K562 (cell line): ENCODE measurements at regions not wholly inside any gene's neighbourhood (a gene's known extent, or its start where the extent isn't known, plus 50 kb on each side); places are given as distances from the start of the nearest gene placed in this dataset.

Source experiments
- ATAC-seq: fragments of 200-7000 bp; cut with Tn5 transposase; 3 replicates; pipeline ENCODE4 v1.9.1; 2020; ENCODE audit warnings: moderate library complexity
- BruUV-seq: library from RNA; stranded (reverse); fragments of 400-500 nt; replicated peaks from 2 replicates; lab custom pipeline; 2021; lab: Mats Ljungman, UMichigan
- CTCF ChIA-PET: fragments of 300-600 bp; formaldehyde crosslinking; extraction: SDS; loops from one replicate; lab custom pipeline; 2021; ENCODE audit warnings: low intra/inter-chr PET ratio; lab: Yijun Ruan, JAX
- POLR2A ChIA-PET: fragments of 300-600, 350-650 bp; sonication (Branson Sonifier 250); formaldehyde crosslinking; extraction: SDS; loops from one replicate; lab custom pipeline; 2021; ENCODE audit warnings: antibody characterized with exemption, inconsistent platforms; lab: Yijun Ruan, JAX
- DNase-seq, 4 experiments: peaks; one replicate each; pipeline versions ENCODE4 v3.0.0 to v3.0.0-alpha.2; 2011 to 2018; ENCODE audit warnings: low spot score in 3 of 4, mixed read lengths in 3 of 4; ENCODE audit errors: extremely low read depth in 1 of 4
- FAIRE-seq: peaks from 2 replicates; lab custom pipeline; 2011; peaks lifted over from hg19 to GRCh38; lab: Jason Lieb, UNC
- H2AFZ ChIP-seq: 2 replicates; pipeline ENCODE4 v1.6.0; 2011; ENCODE audit warnings: low read depth, low read length, control low read depth, inconsistent platforms
- H3K27ac ChIP-seq: fragments of 200-600 bp; 3 replicates; pipeline ENCODE4 v1.8.0; 2011; ENCODE audit warnings: low read depth, mild to moderate bottlenecking, control low read depth, inconsistent platforms, low read length, moderate library complexity, mixed read lengths; ENCODE audit errors: extremely low read depth
- H3K27me3 ChIP-seq, 2 experiments: fragments of 300-600 bp in 1 of 2; 2 replicates in 1 of 2; 3 replicates in 1 of 2; pipeline versions ENCODE4 v1.6.0 to v1.8.0; 2011; ENCODE audit warnings: inconsistent platforms in 2 of 2, low read length in 2 of 2, mild to moderate bottlenecking in 1 of 2, mixed read lengths in 1 of 2, moderate library complexity in 1 of 2; ENCODE audit not compliant: control insufficient read depth in 2 of 2, insufficient read depth in 2 of 2
- H3K36me3 ChIP-seq: fragments of 300-600 bp; 3 replicates; pipeline ENCODE4 v1.8.0; 2011; ENCODE audit warnings: mild to moderate bottlenecking, low read length, inconsistent platforms; ENCODE audit not compliant: control insufficient read depth, insufficient read depth
- H3K4me1 ChIP-seq, 2 experiments: fragments of 200-600 bp in 1 of 2; replicated peaks in 1 of 2; 2 replicates in 1 of 2; 3 replicates in 1 of 2; pipeline versions ENCODE4 v1.5.1 to v1.8.0; 2011; ENCODE audit warnings: inconsistent platforms in 2 of 2, low read length in 2 of 2, mild to moderate bottlenecking in 1 of 2, mixed read lengths in 1 of 2, moderate library complexity in 1 of 2; ENCODE audit not compliant: control insufficient read depth in 2 of 2, insufficient read depth in 2 of 2
- H3K4me2 ChIP-seq: 2 replicates; pipeline ENCODE4 v1.6.1; 2011; ENCODE audit warnings: low read length, control low read depth, inconsistent platforms, mixed read lengths; ENCODE audit not compliant: insufficient read depth
- H3K4me3 ChIP-seq: fragments of 200-600 bp; sonication (generic), shearing (Covaris generic); 2 replicates; pipeline ENCODE4 v1.5.1; 2016; ENCODE audit warnings: control low read depth, inconsistent platforms
- H3K79me2 ChIP-seq: fragments of 200-600 bp; 3 replicates; pipeline ENCODE4 v1.8.0; 2011; ENCODE audit warnings: low read length, inconsistent platforms; ENCODE audit not compliant: control insufficient read depth, insufficient read depth
- H3K9ac ChIP-seq, 2 experiments: 2 replicates each; pipeline versions ENCODE4 v1.6.0 to v1.6.1; 2011; ENCODE audit warnings: low read depth in 2 of 2, low read length in 2 of 2, control low read depth in 1 of 2, inconsistent platforms in 1 of 2, mild to moderate bottlenecking in 1 of 2, mixed read lengths in 1 of 2; ENCODE audit not compliant: insufficient read depth in 1 of 2
- H3K9me1 ChIP-seq: one replicate; pipeline ENCODE4 v1.6.0; 2011; ENCODE audit warnings: inconsistent platforms, mild to moderate bottlenecking, low read length, moderate library complexity; ENCODE audit not compliant: control insufficient read depth, insufficient read depth
- H3K9me3 ChIP-seq: replicated peaks from 2 replicates; pipeline ENCODE4 v1.5.1; 2011; ENCODE audit warnings: low read depth, low read length, inconsistent platforms; ENCODE audit not compliant: control insufficient read depth, insufficient read depth
- H4K20me1 ChIP-seq: replicated peaks from 2 replicates; pipeline ENCODE4 v1.6.1; 2011; ENCODE audit warnings: low read length, inconsistent platforms, mixed read lengths; ENCODE audit not compliant: control insufficient read depth, insufficient read depth
- CBX1 ChIP-seq: sonication (generic); IDR thresholded peaks from 2 replicates; pipeline ENCODE4 v1.6.1; 2016; ENCODE audit warnings: antibody characterized with exemption, low read depth, mild to moderate bottlenecking
- ESRRA ChIP-seq: fragments of 450-650 bp; IDR thresholded peaks from 2 replicates; pipeline ENCODE4 v1.6.1; 2014; ENCODE audit warnings: low read depth, mild to moderate bottlenecking, moderate library complexity, borderline replicate concordance
- FUS ChIP-seq: fragments of 200-400 bp; formaldehyde crosslinking; optimal IDR thresholded peaks from 2 replicates; pipeline ENCODE3; 2017; ENCODE audit warnings: low read depth, low read length
- HDAC6 ChIP-seq: IDR thresholded peaks from 2 replicates; pipeline ENCODE4 v1.6.1; 2012; ENCODE audit warnings: low read depth, mild to moderate bottlenecking, control low read depth, inconsistent platforms, low read length, moderate library complexity
- KLF16 ChIP-seq: IDR thresholded peaks from 2 replicates; pipeline ENCODE4 v1.6.1; 2016; ENCODE audit warnings: antibody characterized with exemption
- MEF2D ChIP-seq: conservative IDR thresholded peaks from 2 replicates; pipeline ENCODE4 v1.6.1; 2016; ENCODE audit warnings: low read depth, missing genetic modification characterization, missing compliant biosample characterization
- POLR2A ChIP-seq: fragments of 450-650 bp; conservative IDR thresholded peaks from 2 replicates; pipeline ENCODE4 v1.6.1; 2016
- POLR2AphosphoS5 ChIP-seq: IDR thresholded peaks from 2 replicates; pipeline ENCODE4 v1.6.1; 2011; ENCODE audit warnings: mild to moderate bottlenecking, low read depth, low read length, moderate library complexity; ENCODE audit not compliant: control insufficient read depth, insufficient read depth
- RBBP5 ChIP-seq: fragments of 200-600 bp; sonication (generic); IDR thresholded peaks from 2 replicates; pipeline ENCODE4 v1.6.1; 2012; ENCODE audit warnings: borderline replicate concordance, mild to moderate bottlenecking, low read length, control low read depth, inconsistent platforms; ENCODE audit not compliant: insufficient read depth, poor library complexity, severe bottlenecking
- SRSF3 ChIP-seq: fragments of 200-400 bp; formaldehyde crosslinking; IDR thresholded peaks from 2 replicates; pipeline ENCODE4 v1.6.1; 2016; ENCODE audit warnings: mild to moderate bottlenecking, low read length, moderate library complexity; ENCODE audit not compliant: insufficient read depth
- ZNF551 ChIP-seq: fragments of 250-450 bp; sonication (Bioruptor Pico); IDR thresholded peaks from 2 replicates; pipeline ENCODE4 v1.5.0; 2021; ENCODE audit warnings: mild to moderate bottlenecking, moderate library complexity
- WGBS: fragments of 100-300 bp; shearing (Covaris generic); methylation state at CpG from one replicate; pipeline ENCODE4 v1.1.6; 2016; ENCODE audit warnings: low coverage, mixed read lengths; ENCODE audit not compliant: insufficient coverage; ENCODE audit errors: missing lambda C conversion rate; 5-methylcytosine and 5-hydroxymethylcytosine counted together
- in situ Hi-C: fragments of 300-500 bp; cut with MboI; formaldehyde crosslinking; loops from 4 replicates; pipeline ENCODE4 v1.15.0; 2018; ENCODE audit warnings: inconsistent platforms, mixed read lengths
- intact Hi-C: fragments of 100-400 bp; cut with micrococcal nuclease; formaldehyde crosslinking; loops from 2 replicates; pipeline ENCODE4 v1.14.2; 2022
- TF ChIP-seq, protein P1 (sequence below), 2 experiments: IDR thresholded peaks; 2 replicates each; pipeline ENCODE4 v1.6.1; 2011; ENCODE audit warnings: borderline replicate concordance in 1 of 2, control low read depth in 1 of 2, low read depth in 1 of 2, low read length in 1 of 2, mild to moderate bottlenecking in 1 of 2, mixed read lengths in 1 of 2, moderate library complexity in 1 of 2; ENCODE audit not compliant: insufficient read depth in 1 of 2, insufficient read length in 1 of 2, poor library complexity in 1 of 2, severe bottlenecking in 1 of 2; ENCODE audit errors: extremely low read depth in 1 of 2
- TF ChIP-seq, protein P2 (sequence below): fragments of 250-450 bp; sonication (Bioruptor Pico); IDR thresholded peaks from 2 replicates; pipeline ENCODE4 v1.4.0; 2020
- TF ChIP-seq, protein P3 (sequence below): fragments of 450-650 bp; IDR thresholded peaks from 2 replicates; pipeline ENCODE4 v1.6.1; 2016; ENCODE audit warnings: mild to moderate bottlenecking
- TF ChIP-seq, protein P4 (sequence below): fragments of 250-450 bp; sonication (Bioruptor Pico); IDR thresholded peaks from 2 replicates; pipeline ENCODE4 v1.5.0; 2022; ENCODE audit warnings: mild to moderate bottlenecking

DNA sequence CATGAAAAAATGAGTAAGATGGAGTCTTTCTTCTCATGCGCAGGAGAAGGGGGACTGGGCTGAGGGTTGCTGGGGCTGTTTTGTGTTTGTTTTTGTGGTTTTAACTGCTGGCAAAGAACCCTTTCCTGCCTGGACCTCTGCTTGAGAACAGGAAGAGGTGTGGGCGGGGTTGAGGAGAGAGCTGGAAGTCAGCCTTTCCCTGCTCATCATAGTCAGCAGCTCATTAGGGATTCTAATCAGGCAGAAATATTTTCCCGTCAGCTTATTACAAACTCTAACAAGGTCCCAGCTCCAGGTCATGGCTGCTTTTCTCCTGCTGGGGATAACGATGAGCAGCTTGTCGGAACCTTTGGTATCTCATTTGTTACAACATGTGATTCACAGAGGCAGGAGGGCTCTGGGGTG is 185.0 kb upstream of the NRXN3 start:
- ATAC-seq: no peak
- Histone ChIP-seq H3K36me3 (no peaks in the 10 kb centered on the region), H3K27me3 (no peaks in the 10 kb centered on the region), H3K4me2 (no peak overlapping the region), H3K9me1 (no peaks in the 10 kb centered on the region), H3K9ac (no peak overlapping the region), H3K4me3 (no peak overlapping the region), H3K4me1 (peaks cover 0 to 8% of the 10 kb centered on the region in 2 experiments; a peak in 2 of 5 replicates), H3K27ac (no peak overlapping the region), H4K20me1 (no peaks in the 10 kb centered on the region), H2AFZ (no peak overlapping the region), H3K79me2 (no peaks in the 10 kb centered on the region), H3K9me3 (no peaks in the 10 kb centered on the region)
- no TSS peak for BruUV-seq
- FAIRE-seq: no peak
- ChIA-PET CTCF (no interaction called here), POLR2A (no interaction called here)
- intact Hi-C loops: no loop called here
- WGBS: 24% methylated on average over 5 of the region's 5 CpGs
- DNase-seq: no peak
- in situ Hi-C loops: no loop called here
- TF ChIP-seq SRSF3: no peak
- TF ChIP-seq, protein P1, sequence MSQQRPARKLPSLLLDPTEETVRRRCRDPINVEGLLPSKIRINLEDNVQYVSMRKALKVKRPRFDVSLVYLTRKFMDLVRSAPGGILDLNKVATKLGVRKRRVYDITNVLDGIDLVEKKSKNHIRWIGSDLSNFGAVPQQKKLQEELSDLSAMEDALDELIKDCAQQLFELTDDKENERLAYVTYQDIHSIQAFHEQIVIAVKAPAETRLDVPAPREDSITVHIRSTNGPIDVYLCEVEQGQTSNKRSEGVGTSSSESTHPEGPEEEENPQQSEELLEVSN (IDR thresholded peaks at IDR 0.05; ENCODE audit: borderline replicate concordance in 1 of 2, extremely low read depth in 1 of 2, insufficient read depth in 1 of 2, insufficient read length in 1 of 2, low read depth in 1 of 2, low read length in 1 of 2, poor library complexity in 1 of 2, severe bottlenecking in 1 of 2): no peak
- TF ChIP-seq POLR2AphosphoS5: no peak
- TF ChIP-seq FUS: no peak
- no peak for TF ChIP-seq ZNF551 (CRISPR knock-in tag)
- no peak for TF ChIP-seq MEF2D (tag)
- no peak for TF ChIP-seq POLR2A
- TF ChIP-seq KLF16: no peak
- no peak for TF ChIP-seq HDAC6
- TF ChIP-seq CBX1: no peak
- no peak for TF ChIP-seq RBBP5
- no peak for TF ChIP-seq ESRRA
- TF ChIP-seq, protein P2, sequence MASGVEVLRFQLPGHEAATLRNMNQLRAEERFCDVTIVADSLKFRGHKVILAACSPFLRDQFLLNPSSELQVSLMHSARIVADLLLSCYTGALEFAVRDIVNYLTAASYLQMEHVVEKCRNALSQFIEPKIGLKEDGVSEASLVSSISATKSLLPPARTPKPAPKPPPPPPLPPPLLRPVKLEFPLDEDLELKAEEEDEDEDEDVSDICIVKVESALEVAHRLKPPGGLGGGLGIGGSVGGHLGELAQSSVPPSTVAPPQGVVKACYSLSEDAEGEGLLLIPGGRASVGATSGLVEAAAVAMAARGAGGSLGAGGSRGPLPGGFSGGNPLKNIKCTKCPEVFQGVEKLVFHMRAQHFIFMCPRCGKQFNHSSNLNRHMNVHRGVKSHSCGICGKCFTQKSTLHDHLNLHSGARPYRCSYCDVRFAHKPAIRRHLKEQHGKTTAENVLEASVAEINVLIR (CRISPR knock-in tag): no peak
- TF ChIP-seq, protein P3, sequence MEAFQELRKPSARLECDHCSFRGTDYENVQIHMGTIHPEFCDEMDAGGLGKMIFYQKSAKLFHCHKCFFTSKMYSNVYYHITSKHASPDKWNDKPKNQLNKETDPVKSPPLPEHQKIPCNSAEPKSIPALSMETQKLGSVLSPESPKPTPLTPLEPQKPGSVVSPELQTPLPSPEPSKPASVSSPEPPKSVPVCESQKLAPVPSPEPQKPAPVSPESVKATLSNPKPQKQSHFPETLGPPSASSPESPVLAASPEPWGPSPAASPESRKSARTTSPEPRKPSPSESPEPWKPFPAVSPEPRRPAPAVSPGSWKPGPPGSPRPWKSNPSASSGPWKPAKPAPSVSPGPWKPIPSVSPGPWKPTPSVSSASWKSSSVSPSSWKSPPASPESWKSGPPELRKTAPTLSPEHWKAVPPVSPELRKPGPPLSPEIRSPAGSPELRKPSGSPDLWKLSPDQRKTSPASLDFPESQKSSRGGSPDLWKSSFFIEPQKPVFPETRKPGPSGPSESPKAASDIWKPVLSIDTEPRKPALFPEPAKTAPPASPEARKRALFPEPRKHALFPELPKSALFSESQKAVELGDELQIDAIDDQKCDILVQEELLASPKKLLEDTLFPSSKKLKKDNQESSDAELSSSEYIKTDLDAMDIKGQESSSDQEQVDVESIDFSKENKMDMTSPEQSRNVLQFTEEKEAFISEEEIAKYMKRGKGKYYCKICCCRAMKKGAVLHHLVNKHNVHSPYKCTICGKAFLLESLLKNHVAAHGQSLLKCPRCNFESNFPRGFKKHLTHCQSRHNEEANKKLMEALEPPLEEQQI: no peak
- TF ChIP-seq, protein P4, sequence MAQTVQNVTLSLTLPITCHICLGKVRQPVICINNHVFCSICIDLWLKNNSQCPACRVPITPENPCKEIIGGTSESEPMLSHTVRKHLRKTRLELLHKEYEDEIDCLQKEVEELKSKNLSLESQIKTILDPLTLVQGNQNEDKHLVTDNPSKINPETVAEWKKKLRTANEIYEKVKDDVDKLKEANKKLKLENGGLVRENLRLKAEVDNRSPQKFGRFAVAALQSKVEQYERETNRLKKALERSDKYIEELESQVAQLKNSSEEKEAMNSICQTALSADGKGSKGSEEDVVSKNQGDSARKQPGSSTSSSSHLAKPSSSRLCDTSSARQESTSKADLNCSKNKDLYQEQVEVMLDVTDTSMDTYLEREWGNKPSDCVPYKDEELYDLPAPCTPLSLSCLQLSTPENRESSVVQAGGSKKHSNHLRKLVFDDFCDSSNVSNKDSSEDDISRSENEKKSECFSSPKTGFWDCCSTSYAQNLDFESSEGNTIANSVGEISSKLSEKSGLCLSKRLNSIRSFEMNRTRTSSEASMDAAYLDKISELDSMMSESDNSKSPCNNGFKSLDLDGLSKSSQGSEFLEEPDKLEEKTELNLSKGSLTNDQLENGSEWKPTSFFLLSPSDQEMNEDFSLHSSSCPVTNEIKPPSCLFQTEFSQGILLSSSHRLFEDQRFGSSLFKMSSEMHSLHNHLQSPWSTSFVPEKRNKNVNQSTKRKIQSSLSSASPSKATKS (CRISPR knock-in tag): no peak
